Keratinocyte (primary cell): ENCODE measurements at regions not wholly inside any gene's neighbourhood (a gene's known extent, or its start where the extent isn't known, plus 50 kb on each side); places are given as distances from the start of the nearest gene placed in this dataset.

Experiments
- DNase-seq: peaks from one replicate; pipeline ENCODE4 v3.0.0-alpha.2; 2011; ENCODE audit warnings: low read depth, missing footprints, low spot score
- FAIRE-seq: peaks from 2 replicates; lab custom pipeline; 2011; peaks lifted over from hg19 to GRCh38; lab: Jason Lieb, UNC
- H2AFZ ChIP-seq: 2 replicates; pipeline ENCODE4 v1.6.0; 2012; ENCODE audit warnings: low read length, control low read depth, inconsistent platforms; ENCODE audit not compliant: control insufficient read depth
- H3K27ac ChIP-seq: 2 replicates; pipeline ENCODE4 v1.5.1; 2011; ENCODE audit warnings: low read length; ENCODE audit not compliant: control insufficient read depth, insufficient read depth
- H3K27me3 ChIP-seq: 3 replicates; pipeline ENCODE4 v1.6.0; 2011; ENCODE audit warnings: low read length; ENCODE audit not compliant: control insufficient read depth, insufficient read depth; ENCODE audit errors: extremely low read depth
- H3K36me3 ChIP-seq, 2 experiments: 2 replicates in 1 of 2; 3 replicates in 1 of 2; pipeline ENCODE4 v1.5.1; 2011; ENCODE audit warnings: low read length in 2 of 2, mild to moderate bottlenecking in 1 of 2; ENCODE audit not compliant: control insufficient read depth in 2 of 2, insufficient read depth in 2 of 2; ENCODE audit errors: extremely low read depth in 1 of 2
- H3K4me1 ChIP-seq: 3 replicates; pipeline ENCODE4 v1.5.1; 2011; ENCODE audit warnings: low read length; ENCODE audit not compliant: control insufficient read depth, insufficient read depth; ENCODE audit errors: extremely low read depth
- H3K4me2 ChIP-seq: 3 replicates; pipeline ENCODE4 v1.6.0; 2011; ENCODE audit warnings: low read depth, low read length; ENCODE audit not compliant: control insufficient read depth, insufficient read depth; ENCODE audit errors: extremely low read depth
- H3K4me3 ChIP-seq, 3 experiments: fragments of 200-600 bp in 1 of 3; sonication (generic) in 1 of 3; 2 replicates in 2 of 3; 3 replicates in 1 of 3; pipeline ENCODE4 v1.5.1; 2011 to 2016; ENCODE audit warnings: low read length in 3 of 3, mild to moderate bottlenecking in 3 of 3, control low read depth in 2 of 3, inconsistent platforms in 1 of 3, low read depth in 1 of 3, mixed read lengths in 1 of 3, mixed run types in 1 of 3, moderate library complexity in 1 of 3; ENCODE audit not compliant: control insufficient read depth in 2 of 3, insufficient read depth in 2 of 3; ENCODE audit errors: extremely low read depth in 1 of 3
- H3K79me2 ChIP-seq: 2 replicates; pipeline ENCODE4 v1.6.0; 2012; ENCODE audit warnings: low read length; ENCODE audit not compliant: control insufficient read depth, insufficient read depth
- H3K9ac ChIP-seq: 3 replicates; pipeline ENCODE4 v1.6.0; 2011; ENCODE audit warnings: low read length; ENCODE audit not compliant: control insufficient read depth, insufficient read depth; ENCODE audit errors: extremely low read depth
- H3K9me1 ChIP-seq: 3 replicates; pipeline ENCODE4 v1.6.0; 2011; ENCODE audit warnings: low read length; ENCODE audit not compliant: control insufficient read depth, insufficient read depth; ENCODE audit errors: extremely low read depth
- H3K9me3 ChIP-seq: 2 replicates; pipeline ENCODE4 v1.5.1; 2012; ENCODE audit warnings: low read depth, low read length; ENCODE audit not compliant: control insufficient read depth
- H4K20me1 ChIP-seq: 3 replicates; pipeline ENCODE4 v1.6.0; 2011; ENCODE audit warnings: low read length; ENCODE audit not compliant: control insufficient read depth, insufficient read depth; ENCODE audit errors: extremely low read depth
- EZH2 ChIP-seq: IDR thresholded peaks from one replicate; pipeline ENCODE4 v1.6.1; 2012; ENCODE audit warnings: inconsistent platforms, mild to moderate bottlenecking, low read length, moderate library complexity
- dilution Hi-C: fragments of 300-500 bp; cut with MboI; formaldehyde crosslinking; loops from one replicate; pipeline ENCODE4 v1.7.0; 2020; ENCODE audit warnings: low sequenced_read_pairs; ENCODE audit not compliant: extremely low pct_ligation_motif_present
- TF ChIP-seq, protein P1 (sequence below), 3 experiments: IDR thresholded peaks in 1 of 3; conservative IDR thresholded peaks in 1 of 3; optimal IDR thresholded peaks in 1 of 3; 2 replicates in 2 of 3; 3 replicates in 1 of 3; pipeline versions ENCODE3 to v1.5.1; 2011; ENCODE audit warnings: low read length in 3 of 3, mild to moderate bottlenecking in 3 of 3, moderate library complexity in 2 of 3, control low read depth in 1 of 3, inconsistent platforms in 1 of 3; ENCODE audit not compliant: insufficient read depth in 2 of 3; ENCODE audit errors: extremely low read depth in 1 of 3

DNA sequence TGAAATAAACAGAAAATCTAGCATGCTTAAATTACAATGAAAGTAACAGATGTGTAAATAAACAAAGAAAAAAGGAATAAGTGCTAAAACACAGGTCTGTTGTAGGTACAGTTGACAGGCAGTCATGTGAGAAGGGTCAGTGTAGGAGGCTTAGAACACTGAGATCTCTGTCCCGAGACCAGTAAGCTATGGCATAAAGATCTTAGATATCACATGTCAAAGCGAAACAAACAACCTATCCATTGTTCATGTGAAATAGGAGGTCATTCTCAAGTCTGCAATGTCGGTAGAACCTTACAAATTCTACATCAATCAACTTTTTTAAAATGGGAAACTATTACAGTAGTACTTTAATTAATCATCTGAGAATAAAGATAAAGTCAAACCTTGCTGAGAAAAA, 428.9 kb upstream of the ADGRL2 start:
- no peaks in the 10 kb centered on the region for H3K36me3 ChIP-seq
- dilution Hi-C loops: no loop called here
- no peaks in the 10 kb centered on the region for H4K20me1 ChIP-seq
- H3K4me2 ChIP-seq: no peak overlapping the region
- H3K79me2 ChIP-seq: no peaks in the 10 kb centered on the region
- no peak overlapping the region for H3K27ac ChIP-seq
- H3K9me1 ChIP-seq: no peaks in the 10 kb centered on the region
- no peaks in the 10 kb centered on the region for H3K27me3 ChIP-seq
- DNase-seq: no peak
- H3K9ac ChIP-seq: no peak overlapping the region
- no peak overlapping the region for H2AFZ ChIP-seq
- H3K4me1 ChIP-seq: no peaks in the 10 kb centered on the region
- no peak overlapping the region for H3K4me3 ChIP-seq
- no peak for FAIRE-seq
- TF ChIP-seq EZH2: no peak
- TF ChIP-seq, protein P1, sequence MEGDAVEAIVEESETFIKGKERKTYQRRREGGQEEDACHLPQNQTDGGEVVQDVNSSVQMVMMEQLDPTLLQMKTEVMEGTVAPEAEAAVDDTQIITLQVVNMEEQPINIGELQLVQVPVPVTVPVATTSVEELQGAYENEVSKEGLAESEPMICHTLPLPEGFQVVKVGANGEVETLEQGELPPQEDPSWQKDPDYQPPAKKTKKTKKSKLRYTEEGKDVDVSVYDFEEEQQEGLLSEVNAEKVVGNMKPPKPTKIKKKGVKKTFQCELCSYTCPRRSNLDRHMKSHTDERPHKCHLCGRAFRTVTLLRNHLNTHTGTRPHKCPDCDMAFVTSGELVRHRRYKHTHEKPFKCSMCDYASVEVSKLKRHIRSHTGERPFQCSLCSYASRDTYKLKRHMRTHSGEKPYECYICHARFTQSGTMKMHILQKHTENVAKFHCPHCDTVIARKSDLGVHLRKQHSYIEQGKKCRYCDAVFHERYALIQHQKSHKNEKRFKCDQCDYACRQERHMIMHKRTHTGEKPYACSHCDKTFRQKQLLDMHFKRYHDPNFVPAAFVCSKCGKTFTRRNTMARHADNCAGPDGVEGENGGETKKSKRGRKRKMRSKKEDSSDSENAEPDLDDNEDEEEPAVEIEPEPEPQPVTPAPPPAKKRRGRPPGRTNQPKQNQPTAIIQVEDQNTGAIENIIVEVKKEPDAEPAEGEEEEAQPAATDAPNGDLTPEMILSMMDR (optimal IDR thresholded peaks at IDR 0.05 in 1 of 3, IDR thresholded peaks at IDR 0.05 in 1 of 3, conservative IDR thresholded peaks at IDR 0.05 in 1 of 3; ENCODE audit: extremely low read depth in 1 of 3, insufficient read depth in 2 of 3, low read length in 3 of 3): no peak
- H3K9me3 ChIP-seq: no peaks in the 10 kb centered on the region

DNA sequence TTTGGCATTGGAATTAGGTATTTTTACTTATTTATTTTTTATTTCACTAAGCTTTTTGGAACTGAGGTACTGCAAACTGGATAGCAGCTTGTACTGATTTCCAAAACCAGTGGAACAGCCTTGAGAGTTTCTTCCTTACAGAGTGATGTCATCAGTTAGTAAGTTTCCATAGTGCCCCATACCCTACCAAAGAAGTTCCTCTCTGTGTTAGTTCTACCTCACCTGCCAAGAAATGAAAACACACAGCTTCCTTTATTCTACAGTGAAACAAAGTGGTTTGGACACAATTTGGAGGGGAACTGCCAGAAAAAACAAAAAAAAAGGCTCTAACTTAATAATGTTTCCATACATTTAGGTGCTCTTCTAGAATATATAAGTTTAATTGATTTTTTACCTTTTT, 430.9 kb upstream of the ADGRL2 start:
- no peak for DNase-seq
- H3K27ac ChIP-seq: no peak overlapping the region
- H3K79me2 ChIP-seq: no peaks in the 10 kb centered on the region
- no peaks in the 10 kb centered on the region for H3K36me3 ChIP-seq
- no peaks in the 10 kb centered on the region for H3K27me3 ChIP-seq
- H3K9ac ChIP-seq: no peak overlapping the region
- no peak overlapping the region for H2AFZ ChIP-seq
- H4K20me1 ChIP-seq: no peaks in the 10 kb centered on the region
- no peak overlapping the region for H3K4me3 ChIP-seq
- H3K4me2 ChIP-seq: no peak overlapping the region
- no peaks in the 10 kb centered on the region for H3K9me1 ChIP-seq
- dilution Hi-C loops: no loop called here
- H3K4me1 ChIP-seq: no peaks in the 10 kb centered on the region
- no peak for TF ChIP-seq EZH2
- TF ChIP-seq, protein P1 (optimal IDR thresholded peaks at IDR 0.05 in 1 of 3, IDR thresholded peaks at IDR 0.05 in 1 of 3, conservative IDR thresholded peaks at IDR 0.05 in 1 of 3; ENCODE audit: extremely low read depth in 1 of 3, insufficient read depth in 2 of 3, low read length in 3 of 3): no peak
- FAIRE-seq: no peak
- H3K9me3 ChIP-seq: no peaks in the 10 kb centered on the region
